GM21723 (cell line): ENCODE measurements at regions not wholly inside any gene's neighbourhood (a gene's known extent, or its start where the extent isn't known, plus 50 kb on each side); places are given as distances from the start of the nearest gene placed in this dataset.
"Not testable (repeated sequence)": the region's sequence is repeated elsewhere in the genome, so short reads cannot be mapped to it uniquely, and the experiment has no call there.

Source experiments
- ATAC-seq: cut with Tn5 transposase; IDR thresholded peaks from one replicate; pipeline ENCODE4 v1.9.1; 2021; ENCODE audit warnings: mild to moderate bottlenecking, moderate library complexity; ENCODE audit not compliant: unreplicated experiment

DNA sequence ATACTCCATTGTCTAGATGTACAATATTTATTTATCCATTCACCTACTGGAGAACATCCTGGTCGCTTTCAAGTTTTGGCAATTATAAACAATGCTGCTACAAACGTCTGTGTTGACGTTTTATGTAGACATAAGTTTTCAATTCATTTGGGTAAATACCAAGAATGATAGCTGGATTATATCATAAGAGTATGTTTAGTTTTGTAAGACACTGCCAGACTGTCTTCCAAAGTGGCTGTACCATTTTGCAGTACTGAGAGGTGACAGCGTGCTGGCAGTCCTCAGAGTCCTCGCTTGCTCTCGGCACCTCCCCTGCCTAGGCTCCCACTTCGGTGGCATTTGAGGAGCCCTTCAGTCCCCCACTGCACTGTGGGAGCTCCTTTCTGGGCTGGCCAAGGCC is 253.3 kb upstream of the INTU start:
- ATAC-seq, result no peak

DNA sequence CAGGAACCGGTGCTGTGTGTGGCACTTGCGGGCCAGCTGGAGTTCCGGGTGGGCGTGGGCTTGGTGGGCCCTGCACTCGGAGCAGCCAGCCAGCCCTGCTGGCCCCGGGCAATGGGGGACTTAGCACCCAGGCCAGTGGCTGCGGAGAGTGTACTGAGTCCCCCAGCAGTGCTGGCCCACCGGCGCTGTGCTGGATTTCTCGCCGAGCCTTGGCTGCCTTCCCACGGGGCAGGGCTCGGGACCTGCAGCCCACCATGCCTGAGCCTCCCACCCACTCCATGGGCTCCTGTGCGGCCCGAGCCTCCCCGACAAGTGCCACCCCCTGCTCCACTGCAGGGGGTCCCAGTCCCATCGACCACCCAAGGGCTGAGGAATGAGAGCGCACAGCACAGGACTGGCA is 252.8 kb upstream of the INTU start:
- ATAC-seq, result not testable (repeated sequence)

DNA sequence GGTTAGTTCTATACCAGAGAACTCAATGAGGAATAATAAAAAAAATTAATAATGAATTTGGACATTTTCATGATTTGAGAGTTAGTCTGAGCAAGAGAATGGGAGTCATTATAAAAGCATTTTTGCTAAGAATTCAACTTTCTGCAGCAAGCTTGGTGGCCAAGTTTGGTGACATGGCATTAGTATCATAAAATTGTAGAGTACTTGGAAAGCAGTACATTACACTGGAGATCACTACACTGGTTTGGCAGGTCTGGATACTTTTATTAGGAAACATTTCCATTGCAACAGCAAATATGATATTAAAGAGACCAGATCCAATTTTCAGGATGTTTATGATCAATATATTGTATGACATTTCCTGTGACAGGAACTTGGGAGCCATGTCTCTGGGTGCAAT is 249.1 kb upstream of the INTU start:
- no peak for ATAC-seq

DNA sequence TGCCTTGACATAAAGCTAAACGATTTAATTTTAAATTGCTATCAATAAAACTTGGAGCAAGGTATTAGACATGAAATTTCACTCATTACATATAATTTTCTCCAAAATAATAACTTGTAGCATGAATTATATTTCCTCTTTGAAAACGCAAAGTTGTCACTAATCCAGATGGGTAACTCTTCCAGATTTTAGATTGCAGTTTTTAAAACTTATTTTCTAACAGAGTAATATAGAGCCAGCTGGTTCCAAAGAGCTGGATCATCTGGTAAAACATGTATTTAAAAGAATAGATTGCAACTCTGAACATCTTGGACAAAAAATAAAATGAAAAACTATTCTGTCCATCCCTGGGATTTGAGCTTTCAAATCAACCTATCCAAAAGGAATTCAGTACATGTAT is 238.2 kb upstream of the INTU start:
- no peak for ATAC-seq

DNA sequence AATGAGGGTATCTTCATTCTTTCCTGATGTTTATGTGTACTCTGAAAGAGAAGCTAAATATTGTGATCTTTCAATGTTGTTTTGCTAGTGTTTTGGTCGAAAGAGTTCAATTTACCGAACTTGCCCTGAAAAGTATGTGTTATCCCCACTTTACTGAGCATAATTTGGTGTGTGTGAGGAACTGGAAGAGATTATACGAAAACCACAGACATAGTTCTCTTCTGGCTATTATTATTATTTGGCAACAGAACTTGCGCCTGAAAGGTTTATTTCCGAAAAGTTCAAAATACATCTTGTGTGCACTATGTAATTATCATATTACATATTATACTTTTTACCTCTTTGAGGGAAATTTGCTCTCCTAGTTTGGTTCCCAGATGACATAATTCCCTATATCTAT is 232.5 kb upstream of the INTU start:
- no peak for ATAC-seq

DNA sequence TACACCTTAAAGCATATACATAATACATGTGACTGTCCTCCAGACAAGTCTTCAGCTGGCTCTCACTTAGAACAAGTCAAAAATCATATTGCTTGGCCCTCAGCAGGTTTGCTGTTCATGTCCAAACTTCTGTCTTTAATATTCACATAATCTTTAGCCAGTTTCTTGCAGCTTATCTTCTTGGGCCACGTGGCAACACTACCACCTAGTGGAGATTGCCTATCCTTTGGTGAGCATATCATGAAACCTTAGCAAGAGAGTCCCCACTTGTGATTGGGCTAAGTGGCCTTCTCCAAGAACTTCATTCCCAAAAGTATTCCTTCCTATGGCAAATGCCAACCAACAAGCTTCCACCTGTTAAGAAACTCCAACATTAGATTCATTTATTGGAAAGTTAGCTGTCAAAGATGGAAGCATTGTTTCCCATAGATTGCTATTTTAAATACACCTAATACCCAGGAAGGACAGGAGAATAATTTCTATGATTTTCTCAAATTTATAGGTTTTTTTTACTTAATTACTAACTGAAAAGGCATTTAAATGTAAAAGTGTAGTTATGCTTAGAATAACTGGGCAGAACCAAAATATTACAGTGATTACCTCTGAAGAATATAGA is 231.9 kb upstream of the INTU start:
- peak; percentile 89 for ATAC-seq

DNA sequence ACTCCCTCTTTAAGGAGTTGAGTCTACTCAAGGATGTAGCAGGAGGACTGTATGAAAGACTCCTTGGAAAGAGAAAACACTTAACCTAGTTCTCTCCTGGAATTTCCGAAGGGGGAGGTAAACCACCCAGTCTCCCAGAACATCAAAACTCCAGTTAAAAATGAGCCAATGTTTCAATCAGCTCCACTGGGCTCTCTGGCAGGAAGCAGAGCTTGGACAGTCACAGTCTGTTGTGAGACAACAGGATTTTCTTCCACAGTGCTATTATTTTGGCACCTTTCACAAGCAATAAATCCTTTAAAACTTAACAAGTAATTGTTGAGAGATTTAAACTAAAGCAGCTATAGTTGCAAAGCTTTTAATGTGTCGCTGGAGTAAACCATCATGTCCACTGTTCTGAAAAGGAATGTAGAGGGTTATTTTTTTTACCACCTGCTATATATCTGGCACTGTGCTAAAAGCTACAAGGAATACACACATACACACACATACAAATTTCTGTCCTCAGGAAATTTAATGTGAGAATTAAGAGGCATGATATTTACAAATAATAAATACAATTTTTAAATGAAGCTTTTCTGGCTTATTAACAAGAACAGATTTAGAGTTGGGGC is 229.2 kb upstream of the INTU start:
- ATAC-seq, result no peak

DNA sequence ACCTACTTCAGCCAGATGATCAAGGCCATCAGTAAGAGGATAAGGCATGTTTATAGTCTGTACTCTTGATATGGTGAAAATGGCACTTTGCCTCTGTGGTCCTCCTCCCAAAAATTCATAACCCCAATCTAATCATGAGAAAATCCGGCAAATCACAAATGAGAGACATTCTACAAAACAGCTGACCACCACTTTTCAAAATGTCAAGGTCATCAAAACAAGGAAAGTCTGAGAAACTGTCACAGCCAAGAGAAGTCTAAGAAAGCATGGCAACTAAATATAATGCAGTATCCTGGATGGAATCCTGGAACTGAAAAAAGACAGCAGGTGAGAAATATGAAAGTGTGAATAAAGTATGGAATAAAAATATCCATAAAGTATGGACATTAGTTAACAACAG is 226.6 kb upstream of the INTU start:
- ATAC-seq, result no peak

DNA sequence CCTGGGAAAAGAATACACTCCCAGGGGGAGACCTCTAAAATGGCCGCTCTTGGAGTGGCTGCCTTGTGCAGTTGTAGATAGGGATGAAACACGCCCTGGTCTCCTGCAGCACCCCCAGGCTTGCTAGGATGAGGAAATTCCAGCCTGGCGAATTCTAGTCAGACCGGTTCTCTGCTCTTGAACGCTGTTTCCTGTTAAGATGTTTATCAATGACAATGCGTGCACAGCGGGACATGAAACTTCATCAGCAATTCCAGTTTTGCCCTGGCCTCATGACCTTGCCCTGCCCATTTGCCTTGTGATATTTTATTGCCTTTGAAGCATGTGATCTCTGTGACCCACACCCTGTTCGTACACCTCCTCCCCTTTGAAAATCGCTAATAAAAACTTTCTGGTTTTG is 225.2 kb upstream of the INTU start:
- not testable (repeated sequence) for ATAC-seq

DNA sequence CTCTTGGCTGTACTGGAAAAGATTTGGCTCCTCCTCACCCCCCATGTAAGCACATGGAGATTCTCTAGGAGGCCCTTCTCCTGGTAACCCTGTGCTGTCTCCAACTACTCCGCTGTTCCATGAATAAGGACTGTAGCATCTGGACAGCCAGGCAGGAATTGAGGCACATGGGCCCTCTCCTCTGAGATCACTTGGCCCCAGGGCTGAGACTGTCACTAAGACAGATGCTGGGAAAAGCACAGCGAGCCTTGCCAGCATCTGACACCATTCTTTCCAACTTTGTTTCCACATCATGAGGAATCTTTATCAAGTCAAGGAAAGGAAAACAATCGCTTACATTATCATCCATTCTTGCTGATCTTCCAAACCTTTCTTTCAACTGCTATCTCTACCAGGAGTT is 222.6 kb upstream of the INTU start:
- ATAC-seq, result no peak

DNA sequence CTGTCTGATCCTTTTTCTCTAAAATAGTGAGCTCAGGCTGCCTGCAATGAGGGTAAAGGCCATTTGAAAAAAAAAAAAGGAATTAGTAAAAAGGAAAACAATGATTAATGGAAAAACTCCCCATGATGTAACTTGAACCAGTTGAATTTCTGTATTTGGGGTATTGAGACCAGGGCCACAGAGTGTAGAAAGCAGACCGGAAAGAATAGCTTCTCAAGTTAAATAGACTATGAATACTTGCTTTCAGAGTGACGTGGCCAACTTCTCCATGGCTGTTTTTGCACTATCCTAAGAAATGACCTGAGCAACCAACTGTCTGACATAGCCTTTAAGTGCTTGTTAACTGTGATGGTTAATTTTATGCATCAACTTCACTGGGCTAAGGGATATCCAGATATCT is 222.1 kb upstream of the INTU start:
- no peak for ATAC-seq

DNA sequence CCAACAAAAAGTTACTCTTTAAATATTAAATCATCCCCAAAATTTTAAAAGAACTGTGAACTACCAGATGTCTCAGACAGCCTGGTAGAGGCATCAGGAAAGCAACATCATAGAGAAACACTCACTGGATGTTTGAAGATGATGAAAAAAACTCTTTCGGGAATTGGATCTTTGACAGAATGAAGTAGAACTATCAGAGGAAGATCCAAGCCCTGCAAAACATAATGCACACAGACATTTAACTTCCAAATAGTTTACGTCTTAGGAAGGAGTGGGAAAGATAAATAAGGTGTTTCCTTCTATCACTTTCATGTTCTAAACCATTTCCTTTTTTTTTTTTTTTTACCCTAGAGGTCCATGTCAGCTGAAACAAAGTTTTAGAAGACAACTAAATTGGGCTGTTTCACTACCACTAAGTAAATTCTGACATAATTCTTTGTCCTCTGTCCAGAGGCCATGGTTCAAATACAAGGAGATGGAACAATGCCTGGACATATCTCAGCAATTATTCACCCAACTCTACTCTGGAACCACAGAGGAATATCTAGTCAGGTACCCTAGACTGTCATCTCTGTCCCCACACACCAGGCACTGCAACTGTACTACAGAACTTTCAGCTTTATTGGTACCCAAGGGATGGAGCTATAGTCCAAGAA is 217.7 kb upstream of the INTU start:
- ATAC-seq, result no peak

DNA sequence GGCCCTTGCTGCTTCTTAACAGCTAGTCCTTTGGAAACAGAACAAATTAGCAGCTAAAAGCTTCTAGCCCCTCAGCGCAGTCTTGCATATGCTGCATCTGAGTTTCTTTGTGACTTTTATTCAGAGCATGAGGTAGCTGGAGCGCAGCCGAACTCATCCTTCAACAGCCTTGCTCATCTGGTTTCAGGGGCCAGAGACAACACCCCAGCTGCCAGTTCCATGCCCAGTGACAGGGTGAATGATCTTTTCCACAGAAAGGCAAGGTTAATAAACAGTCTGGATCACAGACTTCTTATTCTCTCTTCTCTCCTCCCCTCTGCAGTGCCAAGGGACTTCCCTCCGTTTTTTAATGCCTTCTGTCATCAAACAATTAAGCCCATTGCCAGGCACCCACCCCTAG is 216.6 kb upstream of the INTU start:
- ATAC-seq, result no peak

DNA sequence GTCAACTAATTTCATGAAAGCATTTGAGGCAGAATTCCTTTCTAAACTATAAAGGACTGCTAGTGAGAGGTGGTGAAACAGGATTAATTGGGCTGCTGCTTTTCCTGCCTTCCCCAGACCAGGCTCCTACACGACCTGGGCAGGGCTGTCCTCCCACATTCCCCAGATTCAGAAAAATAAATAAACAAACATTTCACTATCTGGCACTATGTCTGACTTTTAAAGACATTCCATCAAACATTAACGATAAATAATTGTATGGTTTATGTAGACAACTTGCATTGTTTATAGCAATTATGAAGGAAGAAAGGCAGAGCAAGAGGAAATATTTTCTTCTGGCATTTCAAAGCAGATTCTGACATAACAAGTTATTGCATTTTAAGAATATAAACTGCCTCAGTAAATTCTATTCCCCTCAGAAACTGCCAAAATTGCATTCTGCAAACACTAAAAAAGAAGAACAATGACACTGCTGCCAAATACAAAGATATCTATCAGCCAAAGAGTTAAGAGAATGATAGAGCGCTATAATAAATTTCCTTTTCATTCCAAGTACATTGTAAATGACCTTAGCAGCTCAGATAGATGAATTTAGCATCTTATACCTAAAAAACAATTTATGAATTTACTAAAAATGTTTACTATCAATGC is 214.7 kb upstream of the INTU start:
- ATAC-seq, result no peak

DNA sequence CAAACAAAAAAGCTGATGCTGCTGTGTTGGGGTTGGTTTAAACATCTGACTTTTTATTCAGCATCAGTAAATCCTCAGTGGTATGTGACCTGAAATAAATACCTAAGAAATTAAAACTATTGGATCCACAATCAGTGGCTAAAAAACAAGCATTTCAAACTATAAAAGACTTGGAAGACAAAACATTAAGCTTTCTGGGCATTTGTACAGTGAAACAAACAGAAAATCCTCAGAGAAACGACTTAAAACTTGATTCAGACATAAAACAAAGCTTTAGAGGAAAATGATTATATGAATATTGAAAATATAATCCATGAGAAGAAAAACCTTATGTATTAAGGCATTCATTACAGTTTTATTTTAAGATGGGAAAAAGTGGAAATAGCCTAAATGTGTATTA is 213.3 kb upstream of the INTU start:
- ATAC-seq, result no peak

DNA sequence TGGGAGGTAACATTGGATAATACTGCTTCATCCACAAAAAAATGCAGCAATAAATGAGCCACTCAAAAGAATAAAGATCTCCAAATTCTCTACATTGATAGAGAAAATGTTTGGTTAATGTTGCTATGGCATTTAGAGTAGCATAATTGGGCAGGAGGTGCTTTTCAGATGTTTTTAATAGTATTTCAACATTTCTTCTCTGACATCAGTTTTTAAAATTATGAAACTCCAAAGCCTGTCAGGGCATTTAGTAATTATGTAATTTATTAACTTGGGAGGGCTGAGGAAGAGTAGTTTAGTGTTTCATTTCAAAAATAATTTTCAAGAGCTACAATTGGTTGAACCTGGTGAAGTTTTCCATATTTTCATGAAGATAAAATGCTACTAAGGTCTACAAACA is 211.3 kb upstream of the INTU start:
- no peak for ATAC-seq

DNA sequence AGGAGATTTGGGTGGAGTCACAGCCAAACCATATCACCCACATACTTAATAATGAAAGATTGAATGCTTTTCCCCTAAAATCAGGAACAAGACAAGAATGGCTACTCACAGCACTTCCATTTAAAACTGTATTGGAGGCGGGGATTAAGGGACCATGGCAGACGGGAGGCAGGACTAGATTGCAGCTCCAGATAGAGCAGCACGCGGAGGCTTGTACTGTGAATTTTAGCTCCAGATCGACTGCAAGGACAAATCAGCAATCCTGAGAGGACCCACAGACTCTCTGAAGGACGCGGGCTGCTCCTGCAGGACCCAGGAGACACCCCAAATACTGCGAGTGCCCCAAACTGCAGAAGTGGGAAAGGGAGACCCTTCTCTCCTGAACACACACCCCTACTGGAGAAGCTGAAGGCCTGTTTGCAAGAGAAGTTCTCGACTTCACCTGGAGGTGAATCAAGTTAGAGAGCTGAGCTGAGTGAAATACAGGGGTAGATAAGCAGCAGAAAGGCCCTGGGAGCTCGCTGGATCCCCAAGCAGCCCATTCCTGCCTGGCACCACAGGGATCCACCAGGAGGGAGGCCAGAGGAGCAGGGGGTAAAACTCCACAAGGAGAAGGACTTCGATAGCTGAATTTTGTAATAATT is 207.4 kb upstream of the INTU start:
- ATAC-seq, result no peak

DNA sequence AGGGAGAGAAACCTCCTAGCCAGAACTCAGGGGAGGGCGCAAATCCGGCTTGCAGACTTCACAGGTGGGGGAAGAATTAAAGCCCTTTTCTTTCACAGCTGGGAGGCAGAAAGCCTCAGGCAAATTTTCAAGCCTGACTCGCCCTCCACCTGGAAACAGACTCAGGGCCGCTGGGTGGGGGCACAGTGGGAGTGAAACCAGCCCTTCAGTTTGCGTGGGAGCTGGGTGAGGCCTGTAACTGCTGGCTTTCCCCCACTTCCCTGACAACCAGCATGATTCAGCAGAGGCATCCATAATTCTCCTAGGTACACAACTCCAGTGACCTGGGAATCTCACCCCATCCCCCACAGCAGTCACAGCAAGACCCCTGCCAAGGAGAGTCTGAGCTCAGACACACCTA is 206.9 kb upstream of the INTU start:
- no peak for ATAC-seq

DNA sequence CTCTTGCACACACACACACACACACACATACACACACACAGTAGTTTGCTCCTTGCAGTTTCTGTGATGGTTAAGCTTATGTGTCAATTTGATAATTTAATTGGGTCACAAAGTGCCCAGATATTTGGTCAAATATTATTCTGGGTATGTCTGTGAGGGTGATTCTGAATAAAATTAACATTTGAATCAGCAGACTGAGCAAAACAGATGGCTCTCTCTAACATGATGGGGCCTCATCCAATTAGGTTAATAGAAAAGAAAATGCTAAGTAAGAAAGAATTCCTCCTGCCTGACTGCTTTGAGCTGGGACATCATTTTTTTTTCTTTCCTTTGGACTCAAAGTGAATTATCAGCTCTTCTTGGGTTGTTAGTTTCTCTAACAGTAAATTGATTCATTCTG is 191.2 kb upstream of the INTU start:
- no peak for ATAC-seq

DNA sequence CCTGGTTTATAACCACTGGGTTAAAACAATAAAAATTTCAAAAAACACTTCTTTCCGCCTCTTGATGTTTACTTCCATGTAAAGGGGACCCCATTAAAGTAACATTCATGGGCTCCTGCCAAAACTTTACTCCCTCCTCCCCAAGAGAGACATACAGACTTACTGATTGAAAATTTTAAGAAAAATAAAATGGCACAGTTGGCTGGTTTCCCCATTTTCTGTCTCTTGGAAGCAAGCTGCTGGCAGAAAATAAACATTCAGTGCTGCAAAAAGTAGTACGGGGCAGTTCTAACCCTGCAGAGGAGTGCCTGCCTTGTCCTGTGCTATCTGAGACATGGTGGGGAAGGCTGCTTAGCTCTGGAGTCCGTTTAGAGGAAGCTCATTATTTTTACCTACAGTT is 187.3 kb upstream of the INTU start:
- ATAC-seq, result no peak

DNA sequence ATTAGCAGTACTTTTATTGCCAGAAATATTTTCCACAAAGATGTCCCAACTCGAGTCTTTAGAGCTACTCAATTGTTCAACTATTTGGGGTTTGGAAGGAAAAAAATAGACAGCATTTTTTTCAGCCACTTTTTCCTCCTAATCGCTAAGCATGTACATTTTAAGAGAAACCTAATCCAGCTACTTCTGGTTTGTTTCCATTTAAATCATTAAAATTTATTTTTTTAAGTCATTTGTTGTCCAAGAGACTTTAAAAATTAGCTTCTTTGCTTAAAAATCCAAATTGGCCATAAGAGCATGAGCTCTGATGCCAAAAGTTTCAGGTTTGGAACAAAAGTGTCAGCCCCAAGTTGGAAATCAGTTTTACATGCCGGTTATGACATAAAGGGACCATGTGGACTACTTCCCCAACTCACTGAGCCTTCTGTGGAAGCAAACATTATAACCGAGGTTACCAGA is 186.3 kb upstream of the INTU start:
- no peak for ATAC-seq

DNA sequence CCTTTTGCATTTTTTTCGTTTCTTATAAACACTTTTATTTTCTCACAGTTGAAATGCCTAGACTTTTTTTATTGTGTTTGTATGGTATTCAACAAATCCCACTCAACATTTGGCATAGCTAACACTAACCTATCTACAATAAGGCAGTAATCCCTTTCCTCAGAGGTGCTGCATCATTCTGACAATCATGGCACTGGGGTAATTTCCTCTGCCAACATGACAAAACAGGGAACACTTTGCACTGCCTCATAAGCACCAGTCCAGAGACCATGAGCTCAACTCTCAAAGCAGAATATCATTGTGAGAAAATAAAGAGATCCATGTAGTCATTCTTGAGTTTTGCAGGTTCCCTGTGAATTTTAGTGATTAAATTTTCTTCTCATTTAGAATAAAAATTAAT is 183.8 kb upstream of the INTU start:
- ATAC-seq, result no peak
